Chondrocyte (in vitro differentiated cells): ENCODE measurements at regions not wholly inside any gene's neighbourhood (a gene's known extent, or its start where the extent isn't known, plus 50 kb on each side); places are given as distances from the start of the nearest gene placed in this dataset.

Experiments
- DNase-seq: peaks from one replicate; pipeline ENCODE4 v3.0.0; 2021; ENCODE audit warnings: mixed read lengths, low spot score
- H3K27ac Mint-ChIP-seq: one replicate; pipeline ENCODE4 v1.8.0; 2021; ENCODE audit warnings: mild to moderate bottlenecking, moderate library complexity, mixed read lengths; ENCODE audit not compliant: unreplicated experiment
- H3K27me3 Mint-ChIP-seq: 2 replicates; pipeline ENCODE4 v1.8.0; 2021; ENCODE audit warnings: low read depth, mixed read lengths
- H3K36me3 Mint-ChIP-seq: 2 replicates; pipeline ENCODE4 v1.8.0; 2021; ENCODE audit warnings: low read depth, mixed read lengths
- H3K4me1 Mint-ChIP-seq: 2 replicates; pipeline ENCODE4 v1.8.0; 2021; ENCODE audit warnings: low read depth, mild to moderate bottlenecking, mixed read lengths
- H3K4me3 Mint-ChIP-seq: one replicate; pipeline ENCODE4 v1.8.0; 2021; ENCODE audit warnings: mild to moderate bottlenecking, moderate library complexity, mixed read lengths; ENCODE audit not compliant: unreplicated experiment
- H3K9me3 Mint-ChIP-seq: 2 replicates; pipeline ENCODE4 v1.8.0; 2021; ENCODE audit warnings: low read depth, mixed read lengths
- CTCF ChIP-seq: fragments of 200-600 bp; sonication (generic); IDR thresholded peaks from 2 replicates; pipeline ENCODE4 v1.5.0; 2021; ENCODE audit warnings: antibody characterized with exemption, mild to moderate bottlenecking, moderate library complexity

- no peak for DNase-seq
- Mint-ChIP-seq H3K4me1 (peaks cover 20% of the 10 kb centered on the region), H3K27ac (no peak overlapping the region), H3K36me3 (no peaks in the 10 kb centered on the region), H3K27me3 (no peaks in the 10 kb centered on the region), H3K9me3 (peaks cover 14% of the 10 kb centered on the region), H3K4me3 (no peak overlapping the region)
- TF ChIP-seq CTCF, result no peak
Observed at GRCh38 chr4:107318078-107318477, 282.0 kb upstream of the DKK2 start.

GRCh38 chr4:107317611-107318010, 281.5 kb upstream of the DKK2 start:
- no peaks in the 10 kb centered on the region for H3K27me3 Mint-ChIP-seq
- no peaks in the 10 kb centered on the region for H3K36me3 Mint-ChIP-seq
- H3K4me3 Mint-ChIP-seq, result no peak overlapping the region
- DNase-seq, result no peak
- H3K27ac Mint-ChIP-seq, result no peak overlapping the region
- H3K9me3 Mint-ChIP-seq, result peaks cover 15% of the 10 kb centered on the region
- TF ChIP-seq CTCF, result no peak
- H3K4me1 Mint-ChIP-seq, result peaks cover 20% of the 10 kb centered on the region

- H3K4me3 Mint-ChIP-seq, result no peak overlapping the region
- H3K27me3 Mint-ChIP-seq, result no peaks in the 10 kb centered on the region
- H3K27ac Mint-ChIP-seq, result no peak overlapping the region
- no peak for DNase-seq
- TF ChIP-seq CTCF, result no peak
- no peaks in the 10 kb centered on the region for H3K36me3 Mint-ChIP-seq
- H3K4me1 Mint-ChIP-seq, result peaks cover 26% of the 10 kb centered on the region
- H3K9me3 Mint-ChIP-seq, result peaks cover 8% of the 10 kb centered on the region
Observed at GRCh38 chr4:107315584-107315983, 279.5 kb upstream of the DKK2 start.

GRCh38 chr4:107314156-107314555, 278.0 kb upstream of the DKK2 start:
- peaks cover 9% of the 10 kb centered on the region for H3K9me3 Mint-ChIP-seq
- H3K27ac Mint-ChIP-seq, result no peak overlapping the region
- no peak for DNase-seq
- TF ChIP-seq CTCF, result no peak
- H3K36me3 Mint-ChIP-seq, result no peaks in the 10 kb centered on the region
- no peaks in the 10 kb centered on the region for H3K27me3 Mint-ChIP-seq
- no peak overlapping the region for H3K4me3 Mint-ChIP-seq
- H3K4me1 Mint-ChIP-seq, result peaks cover 20% of the 10 kb centered on the region

GRCh38 chr4:107312366-107312765, 276.3 kb upstream of the DKK2 start:
- Mint-ChIP-seq H3K27me3 (no peaks in the 10 kb centered on the region), H3K4me1 (peaks cover 8% of the 10 kb centered on the region), H3K27ac (no peak overlapping the region), H3K9me3 (peaks cover 9% of the 10 kb centered on the region), H3K36me3 (no peaks in the 10 kb centered on the region), H3K4me3 (no peak overlapping the region)
- no peak for TF ChIP-seq CTCF
- DNase-seq, result no peak
